ENCODE measurements at regions not wholly inside any gene's neighbourhood (a gene's known extent, or its start where the extent isn't known, plus 50 kb on each side); places are given as distances from the start of the nearest gene placed in this dataset.

GRCh38 chr10:78964952-78965633 lies 103.7 kb upstream of the ZMIZ1 start:
- Histone ChIP-seq H3K27me3 (ENCODE audit: control insufficient read depth in 2 of 2, insufficient read depth in 2 of 2, low read length in 2 of 2) (no peaks in the 10 kb centered on the region), H3K4me1 (ENCODE audit: control insufficient read depth in 2 of 2, insufficient read depth in 2 of 2, low read length in 2 of 2) (no peaks in the 10 kb centered on the region), H3K27ac (ENCODE audit: low read depth, low read length) (no peak overlapping the region), H3K9me3 (ENCODE audit: control insufficient read depth in 2 of 3, low read length in 3 of 3) (no peaks in the 10 kb centered on the region), H3K4me3 (ENCODE audit: low read length) (no peak overlapping the region), H3K36me3 (ENCODE audit: control insufficient read depth in 2 of 3, insufficient read depth in 3 of 3, low read length in 3 of 3) (no peaks in the 10 kb centered on the region)
- no peaks in the 10 kb centered on the region for H3K36me3 Mint-ChIP-seq
- peaks cover 0 to 1% (median 0%) of the 10 kb centered on the region in 11 donors for H3K9me3 Mint-ChIP-seq
- CTCF ChIA-PET = no interaction called here
- ATAC-seq = no peak
- no peaks in the 10 kb centered on the region for H3K27me3 Mint-ChIP-seq
- H3K4me1 Mint-ChIP-seq = peaks cover 0 to 1% (median 0%) of the 10 kb centered on the region in 7 donors
- no peak overlapping the region for H3K4me3 Mint-ChIP-seq
- H3K27ac Mint-ChIP-seq = peak overlapping the region in 2 of 9 donors; percentile 45 to 51
- no peak for DNase-seq
- POLR2A ChIA-PET = interaction anchor here (0.6 kb wide), 1 partner anchor 14 kb away, joined by 3 read pairs; no protein-coding TSS in a partner anchor
- intact Hi-C loops (cut with micrococcal nuclease) = no loop called here

GRCh38 chr10:78966182-78966787 lies 102.5 kb upstream of the ZMIZ1 start:
- H3K9me3 ChIP-seq (ENCODE audit: control insufficient read depth in 2 of 3, low read length in 3 of 3) = no peaks in the 10 kb centered on the region
- Mint-ChIP-seq H3K4me1 (peaks cover 0 to 1% (median 0%) of the 10 kb centered on the region in 7 donors), H3K9me3 (peaks cover 0 to 1% (median 0%) of the 10 kb centered on the region in 11 donors), H3K4me3 (no peak overlapping the region), H3K36me3 (no peaks in the 10 kb centered on the region), H3K27me3 (no peaks in the 10 kb centered on the region), H3K27ac (no peak overlapping the region)
- H3K27me3 ChIP-seq (ENCODE audit: control insufficient read depth in 2 of 2, insufficient read depth in 2 of 2, low read length in 2 of 2) = no peaks in the 10 kb centered on the region
- no peaks in the 10 kb centered on the region for H3K4me1 ChIP-seq (ENCODE audit: control insufficient read depth in 2 of 2, insufficient read depth in 2 of 2, low read length in 2 of 2)
- intact Hi-C loops (cut with micrococcal nuclease) = no loop called here
- no peak for DNase-seq
- ChIA-PET POLR2A (interaction anchor here (0.6 kb wide), 1 partner anchor 164 kb away, joined by 3 read pairs; no protein-coding TSS in a partner anchor), CTCF (interaction anchor here (0.6 kb wide), 1 partner anchor 938 kb away, joined by 3 read pairs; no protein-coding TSS in a partner anchor)
- ATAC-seq = no peak
- no peaks in the 10 kb centered on the region for H3K36me3 ChIP-seq (ENCODE audit: control insufficient read depth in 2 of 3, insufficient read depth in 3 of 3, low read length in 3 of 3)
- H3K27ac ChIP-seq (ENCODE audit: low read depth, low read length) = no peak overlapping the region
- H3K4me3 ChIP-seq (ENCODE audit: low read length) = no peak overlapping the region

GRCh38 chr10:78966844-78967488 lies 101.8 kb upstream of the ZMIZ1 start:
- Histone ChIP-seq H3K27ac (ENCODE audit: low read depth, low read length) (no peak overlapping the region), H3K9me3 (ENCODE audit: control insufficient read depth in 2 of 3, low read length in 3 of 3) (no peaks in the 10 kb centered on the region), H3K4me3 (ENCODE audit: low read length) (no peak overlapping the region), H3K36me3 (ENCODE audit: control insufficient read depth in 2 of 3, insufficient read depth in 3 of 3, low read length in 3 of 3) (no peaks in the 10 kb centered on the region), H3K27me3 (ENCODE audit: control insufficient read depth in 2 of 2, insufficient read depth in 2 of 2, low read length in 2 of 2) (no peaks in the 10 kb centered on the region), H3K4me1 (ENCODE audit: control insufficient read depth in 2 of 2, insufficient read depth in 2 of 2, low read length in 2 of 2) (no peaks in the 10 kb centered on the region)
- Mint-ChIP-seq H3K27me3 (no peaks in the 10 kb centered on the region), H3K36me3 (no peaks in the 10 kb centered on the region), H3K4me3 (no peak overlapping the region), H3K27ac (peak overlapping the region in 1 of 9 donors; percentile 48), H3K9me3 (peaks cover 0 to 1% (median 0%) of the 10 kb centered on the region in 11 donors), H3K4me1 (no peaks in the 10 kb centered on the region)
- no peak for ATAC-seq
- ChIA-PET POLR2A (no interaction called here), CTCF (no interaction called here)
- intact Hi-C loops (cut with micrococcal nuclease) = no loop called here
- DNase-seq = no peak

- Mint-ChIP-seq H3K36me3 (no peaks in the 10 kb centered on the region), H3K27me3 (no peaks in the 10 kb centered on the region), H3K4me1 (peaks cover 0 to 5% (median 5%) of the 10 kb centered on the region in 7 donors), H3K4me3 (no peak overlapping the region), H3K27ac (no peak overlapping the region), H3K9me3 (no peaks in the 10 kb centered on the region)
- Histone ChIP-seq H3K4me3 (ENCODE audit: low read length) (no peak overlapping the region), H3K27ac (ENCODE audit: low read depth, low read length) (no peak overlapping the region), H3K36me3 (ENCODE audit: control insufficient read depth in 2 of 3, insufficient read depth in 3 of 3, low read length in 3 of 3) (no peaks in the 10 kb centered on the region), H3K4me1 (ENCODE audit: control insufficient read depth in 2 of 2, insufficient read depth in 2 of 2, low read length in 2 of 2) (peaks cover 0 to 5% of the 10 kb centered on the region in 2 donors), H3K9me3 (ENCODE audit: control insufficient read depth in 2 of 3, low read length in 3 of 3) (no peaks in the 10 kb centered on the region), H3K27me3 (ENCODE audit: control insufficient read depth in 2 of 2, insufficient read depth in 2 of 2, low read length in 2 of 2) (no peaks in the 10 kb centered on the region)
- POLR2A ChIA-PET = interaction anchor here (1.8 kb wide), 1 partner anchor 80 kb away, joined by 4 read pairs; no protein-coding TSS in a partner anchor
- DNase-seq = no peak
- ATAC-seq = no peak
- CTCF ChIA-PET = interaction anchor here (0.9 kb wide), 1 partner anchor 10 kb away, joined by 4 read pairs; no protein-coding TSS in a partner anchor
- intact Hi-C loops (cut with micrococcal nuclease) = no loop called here
Observed at GRCh38 chr10:78968300-78968942, 100.3 kb upstream of the ZMIZ1 start.

GRCh38 chr10:78968943-78969342 lies 99.8 kb upstream of the ZMIZ1 start:
- ChIA-PET POLR2A (interaction anchor here (1.8 kb wide), 1 partner anchor 80 kb away, joined by 4 read pairs; no protein-coding TSS in a partner anchor), CTCF (interaction anchor here (0.9 kb wide), 1 partner anchor 10 kb away, joined by 4 read pairs; no protein-coding TSS in a partner anchor)
- no peak for ATAC-seq
- Histone ChIP-seq H3K4me1 (ENCODE audit: control insufficient read depth in 2 of 2, insufficient read depth in 2 of 2, low read length in 2 of 2) (peaks cover 0 to 5% of the 10 kb centered on the region in 2 donors), H3K9me3 (ENCODE audit: control insufficient read depth in 2 of 3, low read length in 3 of 3) (no peaks in the 10 kb centered on the region), H3K36me3 (ENCODE audit: control insufficient read depth in 2 of 3, insufficient read depth in 3 of 3, low read length in 3 of 3) (no peaks in the 10 kb centered on the region), H3K4me3 (ENCODE audit: low read length) (no peak overlapping the region), H3K27me3 (ENCODE audit: control insufficient read depth in 2 of 2, insufficient read depth in 2 of 2, low read length in 2 of 2) (no peaks in the 10 kb centered on the region), H3K27ac (ENCODE audit: low read depth, low read length) (no peak overlapping the region)
- intact Hi-C loops (cut with micrococcal nuclease) = no loop called here
- no peak for DNase-seq
- H3K9me3 Mint-ChIP-seq = no peaks in the 10 kb centered on the region
- H3K4me3 Mint-ChIP-seq = no peak overlapping the region
- peak overlapping the region in 1 of 9 donors; percentile 78 for H3K27ac Mint-ChIP-seq
- peaks cover 0 to 5% (median 5%) of the 10 kb centered on the region in 7 donors for H3K4me1 Mint-ChIP-seq
- H3K27me3 Mint-ChIP-seq = no peaks in the 10 kb centered on the region
- H3K36me3 Mint-ChIP-seq = no peaks in the 10 kb centered on the region

- ATAC-seq (no peak), DNase-seq (no peak)
- no peaks in the 10 kb centered on the region for H3K36me3 Mint-ChIP-seq
- H3K27me3 Mint-ChIP-seq = no peaks in the 10 kb centered on the region
- Histone ChIP-seq H3K36me3 (ENCODE audit: control insufficient read depth in 2 of 3, insufficient read depth in 3 of 3, low read length in 3 of 3) (no peaks in the 10 kb centered on the region), H3K4me3 (ENCODE audit: low read length) (no peak overlapping the region), H3K27ac (ENCODE audit: low read depth, low read length) (no peak overlapping the region), H3K27me3 (ENCODE audit: control insufficient read depth in 2 of 2, insufficient read depth in 2 of 2, low read length in 2 of 2) (no peaks in the 10 kb centered on the region), H3K4me1 (ENCODE audit: control insufficient read depth in 2 of 2, insufficient read depth in 2 of 2, low read length in 2 of 2) (peaks cover 7 to 10% of the 10 kb centered on the region in 2 donors), H3K9me3 (ENCODE audit: control insufficient read depth in 2 of 3, low read length in 3 of 3) (no peaks in the 10 kb centered on the region)
- intact Hi-C loops (cut with micrococcal nuclease) = loop anchor here (5.0 kb wide), 6 partner anchors 58 to 937 kb away; partner anchors contain the start of genes PPIF (in 2 of the 2) and RPS24 (in 1 of the 2)
- CTCF ChIA-PET = no interaction called here
- H3K4me1 Mint-ChIP-seq = peaks cover 5 to 13% (median 12%) of the 10 kb centered on the region in 7 donors
- no peaks in the 10 kb centered on the region for H3K9me3 Mint-ChIP-seq
- H3K27ac Mint-ChIP-seq = no peak overlapping the region
- POLR2A ChIA-PET = no interaction called here
- no peak overlapping the region for H3K4me3 Mint-ChIP-seq
Observed at GRCh38 chr10:78969719-78970118, 99.0 kb upstream of the ZMIZ1 start.

Data from naive thymus-derived CD4-positive, alpha-beta T cell (primary cell).